Mesothelial cell of epicardium (in vitro differentiated cells): ENCODE measurements at regions not wholly inside any gene's neighbourhood (a gene's known extent, or its start where the extent isn't known, plus 50 kb on each side); places are given as distances from the start of the nearest gene placed in this dataset.

Source experiments
- DNase-seq, 2 experiments: peaks; one replicate each; pipeline ENCODE4 v3.0.0; 2021; ENCODE audit warnings: low spot score in 2 of 2; ENCODE audit not compliant: unreplicated experiment in 2 of 2
- H3K27ac Mint-ChIP-seq: 2 replicates; pipeline ENCODE4 v1.8.0; 2021; ENCODE audit warnings: mixed read lengths
- H3K27me3 Mint-ChIP-seq: 2 replicates; pipeline ENCODE4 v1.8.0; 2021; ENCODE audit warnings: low read depth, mixed read lengths
- H3K36me3 Mint-ChIP-seq: 2 replicates; pipeline ENCODE4 v1.8.0; 2021; ENCODE audit warnings: mixed read lengths
- H3K4me1 Mint-ChIP-seq: 2 replicates; pipeline ENCODE4 v1.8.0; 2021; ENCODE audit warnings: mixed read lengths
- H3K4me3 Mint-ChIP-seq: 2 replicates; pipeline ENCODE4 v1.8.0; 2021; ENCODE audit warnings: mild to moderate bottlenecking, moderate library complexity, mixed read lengths
- H3K9me3 Mint-ChIP-seq: 2 replicates; pipeline ENCODE4 v1.8.0; 2021; ENCODE audit warnings: mixed read lengths
- TF ChIP-seq, protein P1 (sequence below): fragments of 200-600 bp; sonication (generic); IDR thresholded peaks from one replicate; pipeline ENCODE4 v1.5.0; 2021; ENCODE audit warnings: antibody characterized with exemption; ENCODE audit not compliant: unreplicated experiment

GRCh38 chr10:130967161-130967560 is 344.4 kb downstream of the TCERG1L start:
- Mint-ChIP-seq H3K4me3 (no peak overlapping the region), H3K27me3 (no peaks in the 10 kb centered on the region), H3K4me1 (peaks cover 13% of the 10 kb centered on the region), H3K36me3 (no peaks in the 10 kb centered on the region), H3K9me3 (no peaks in the 10 kb centered on the region), H3K27ac (no peak overlapping the region)
- TF ChIP-seq, protein P1, sequence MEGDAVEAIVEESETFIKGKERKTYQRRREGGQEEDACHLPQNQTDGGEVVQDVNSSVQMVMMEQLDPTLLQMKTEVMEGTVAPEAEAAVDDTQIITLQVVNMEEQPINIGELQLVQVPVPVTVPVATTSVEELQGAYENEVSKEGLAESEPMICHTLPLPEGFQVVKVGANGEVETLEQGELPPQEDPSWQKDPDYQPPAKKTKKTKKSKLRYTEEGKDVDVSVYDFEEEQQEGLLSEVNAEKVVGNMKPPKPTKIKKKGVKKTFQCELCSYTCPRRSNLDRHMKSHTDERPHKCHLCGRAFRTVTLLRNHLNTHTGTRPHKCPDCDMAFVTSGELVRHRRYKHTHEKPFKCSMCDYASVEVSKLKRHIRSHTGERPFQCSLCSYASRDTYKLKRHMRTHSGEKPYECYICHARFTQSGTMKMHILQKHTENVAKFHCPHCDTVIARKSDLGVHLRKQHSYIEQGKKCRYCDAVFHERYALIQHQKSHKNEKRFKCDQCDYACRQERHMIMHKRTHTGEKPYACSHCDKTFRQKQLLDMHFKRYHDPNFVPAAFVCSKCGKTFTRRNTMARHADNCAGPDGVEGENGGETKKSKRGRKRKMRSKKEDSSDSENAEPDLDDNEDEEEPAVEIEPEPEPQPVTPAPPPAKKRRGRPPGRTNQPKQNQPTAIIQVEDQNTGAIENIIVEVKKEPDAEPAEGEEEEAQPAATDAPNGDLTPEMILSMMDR, result no peak
- DNase-seq, result peak in 1 of 2 experiments; percentile 17

- Mint-ChIP-seq H3K9me3 (no peaks in the 10 kb centered on the region), H3K27ac (no peak overlapping the region), H3K4me1 (peaks cover 13% of the 10 kb centered on the region), H3K36me3 (no peaks in the 10 kb centered on the region), H3K27me3 (no peaks in the 10 kb centered on the region), H3K4me3 (no peak overlapping the region)
- TF ChIP-seq, protein P1, result no peak
- peak in 1 of 2 experiments; percentile 10 for DNase-seq
These were observed 343.7 kb downstream of the TCERG1L start for GRCh38 chr10:130967784-130968183.

GRCh38 chr10:130968511-130968910 is 343.0 kb downstream of the TCERG1L start:
- Mint-ChIP-seq H3K36me3 (no peaks in the 10 kb centered on the region), H3K9me3 (no peaks in the 10 kb centered on the region), H3K4me1 (peaks cover 13% of the 10 kb centered on the region), H3K4me3 (no peak overlapping the region), H3K27ac (no peak overlapping the region), H3K27me3 (no peaks in the 10 kb centered on the region)
- peak in 1 of 2 experiments; percentile 31 for DNase-seq
- TF ChIP-seq, protein P1, result no peak

GRCh38 chr10:130968964-130969363 is 342.6 kb downstream of the TCERG1L start:
- H3K27ac Mint-ChIP-seq, result no peak overlapping the region
- peak in 1 of 2 experiments; percentile 6 for DNase-seq
- TF ChIP-seq, protein P1, result no peak
- no peak overlapping the region for H3K4me3 Mint-ChIP-seq
- no peaks in the 10 kb centered on the region for H3K27me3 Mint-ChIP-seq
- H3K36me3 Mint-ChIP-seq, result no peaks in the 10 kb centered on the region
- H3K9me3 Mint-ChIP-seq, result no peaks in the 10 kb centered on the region
- peaks cover 13% of the 10 kb centered on the region for H3K4me1 Mint-ChIP-seq

DNA sequence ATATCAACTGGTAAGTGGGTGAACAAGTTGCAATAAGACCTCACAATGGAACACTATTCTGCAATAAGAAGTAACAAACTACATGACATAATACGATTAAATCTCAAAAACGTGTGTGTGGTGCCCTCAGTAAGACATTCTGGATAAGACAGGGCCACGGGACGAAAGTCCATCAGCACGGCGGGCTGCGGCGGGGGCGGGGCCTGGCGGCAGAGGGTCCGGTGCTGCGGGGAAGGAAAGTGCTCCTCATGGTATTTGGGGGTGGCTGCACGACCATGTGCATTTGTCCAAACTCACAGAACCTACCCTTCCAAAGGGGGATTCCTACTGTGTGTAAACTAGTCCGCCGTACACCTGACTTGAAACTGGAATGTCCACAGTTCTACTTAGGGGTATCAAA is 341.8 kb downstream of the TCERG1L start:
- peak in 1 of 2 experiments; percentile 21 for DNase-seq
- H3K4me1 Mint-ChIP-seq, result peaks cover 13% of the 10 kb centered on the region
- no peak overlapping the region for H3K4me3 Mint-ChIP-seq
- H3K27me3 Mint-ChIP-seq, result no peaks in the 10 kb centered on the region
- H3K27ac Mint-ChIP-seq, result no peak overlapping the region
- H3K36me3 Mint-ChIP-seq, result no peaks in the 10 kb centered on the region
- no peaks in the 10 kb centered on the region for H3K9me3 Mint-ChIP-seq
- TF ChIP-seq, protein P1, result no peak
